CD4-positive, alpha-beta T cell treated with Interleukin-1 beta for 1 hour (primary cell): ENCODE measurements at regions not wholly inside any gene's neighbourhood (a gene's known extent, or its start where the extent isn't known, plus 50 kb on each side); places are given as distances from the start of the nearest gene placed in this dataset.

Experiments
- DNase-seq, 2 donors: peaks; one replicate each; pipeline ENCODE4 v3.0.0-alpha.2; 2020 to 2022

- DNase-seq, result no peak
Observed at GRCh38 chr3:80275120-80275519, 507.3 kb upstream of the ROBO1 start.

- DNase-seq, result no peak
Observed at GRCh38 chr3:80263260-80263659, 495.5 kb upstream of the ROBO1 start.

GRCh38 chr3:80261082-80261481 is 493.3 kb upstream of the ROBO1 start:
- DNase-seq, result no peak

- no peak for DNase-seq
Observed at GRCh38 chr3:80259736-80260135, 491.9 kb upstream of the ROBO1 start.

GRCh38 chr3:80252113-80252512 is 484.3 kb upstream of the ROBO1 start:
- no peak for DNase-seq

GRCh38 chr3:80247766-80248165 is 480.0 kb upstream of the ROBO1 start:
- no peak for DNase-seq

- DNase-seq, result no peak
Observed at GRCh38 chr3:80244390-80244789, 476.6 kb upstream of the ROBO1 start.

- no peak for DNase-seq
Observed at GRCh38 chr3:80241791-80242190, 474.0 kb upstream of the ROBO1 start.

- no peak for DNase-seq
Observed at GRCh38 chr3:80239301-80239700, 471.5 kb upstream of the ROBO1 start.

- no peak for DNase-seq
Observed at GRCh38 chr3:80238606-80239005, 470.8 kb upstream of the ROBO1 start.

- DNase-seq, result no peak
Observed at GRCh38 chr3:80238152-80238551, 470.4 kb upstream of the ROBO1 start.

GRCh38 chr3:80234706-80235105 is 466.9 kb upstream of the ROBO1 start:
- no peak for DNase-seq

- no peak for DNase-seq
Observed at GRCh38 chr3:80233576-80233975, 465.8 kb upstream of the ROBO1 start.

GRCh38 chr3:80232760-80233159 is 465.0 kb upstream of the ROBO1 start:
- no peak for DNase-seq

- no peak for DNase-seq
Observed at GRCh38 chr3:80230962-80231361, 463.2 kb upstream of the ROBO1 start.

- DNase-seq, result no peak
Observed at GRCh38 chr3:80227216-80227615, 459.4 kb upstream of the ROBO1 start.

GRCh38 chr3:80215191-80215590 is 447.4 kb upstream of the ROBO1 start:
- no peak for DNase-seq

GRCh38 chr3:80213086-80213485 is 445.3 kb upstream of the ROBO1 start:
- DNase-seq, result no peak

GRCh38 chr3:80192936-80193335 is 425.1 kb upstream of the ROBO1 start:
- no peak for DNase-seq

GRCh38 chr3:80190051-80190450 is 422.3 kb upstream of the ROBO1 start:
- DNase-seq, result no peak

GRCh38 chr3:80187981-80188380 is 420.2 kb upstream of the ROBO1 start:
- no peak for DNase-seq

- DNase-seq, result no peak
Observed at GRCh38 chr3:80159990-80160506, 392.2 kb upstream of the ROBO1 start.

- DNase-seq, result no peak
Observed at GRCh38 chr3:80158332-80158731, 390.5 kb upstream of the ROBO1 start.

GRCh38 chr3:80157546-80157945 is 389.7 kb upstream of the ROBO1 start:
- DNase-seq, result no peak

GRCh38 chr3:80152692-80153091 is 384.9 kb upstream of the ROBO1 start:
- DNase-seq, result no peak

- no peak for DNase-seq
Observed at GRCh38 chr3:80142714-80143113, 374.9 kb upstream of the ROBO1 start.
